OCI-LY3 (cell line): ENCODE measurements at regions not wholly inside any gene's neighbourhood (a gene's known extent, or its start where the extent isn't known, plus 50 kb on each side); places are given as distances from the start of the nearest gene placed in this dataset.

Source experiments
- H2AFZ ChIP-seq: fragments of 200-600, 300-600 bp; shearing (Covaris generic); 2 replicates; pipeline ENCODE4 v1.6.0; 2014; ENCODE audit warnings: antibody characterized with exemption, low read depth, low read length
- H3K27ac ChIP-seq: fragments of 200-600, 300-600 bp; sonication (generic); 2 replicates; pipeline ENCODE4 v1.5.1; 2014; ENCODE audit warnings: mild to moderate bottlenecking, low read length, moderate library complexity, mixed read lengths
- H3K27me3 ChIP-seq: fragments of 200-600, 300-600 bp; sonication (generic); 2 replicates; pipeline ENCODE4 v1.6.1; 2014; ENCODE audit warnings: low read depth, low read length, mixed read lengths
- H3K36me3 ChIP-seq: fragments of 200-600, 300-600 bp; sonication (generic); replicated peaks from 2 replicates; pipeline ENCODE3; 2014; ENCODE audit warnings: low read depth, low read length, mixed read lengths
- H3K4me1 ChIP-seq: fragments of 300-600, 200-600 bp; sonication (generic); 2 replicates; pipeline ENCODE4 v1.6.1; 2014; ENCODE audit warnings: low read length, mixed read lengths
- H3K4me2 ChIP-seq: fragments of 200-600, 300-600 bp; sonication (generic); 2 replicates; pipeline ENCODE4 v1.6.1; 2014; ENCODE audit warnings: low read length, mixed read lengths
- H3K4me3 ChIP-seq: fragments of 300-600, 200-600 bp; sonication (generic); 2 replicates; pipeline ENCODE4 v1.5.1; 2014; ENCODE audit warnings: antibody characterized with exemption, mild to moderate bottlenecking, low read length, moderate library complexity
- H3K79me2 ChIP-seq: fragments of 300-600, 200-600 bp; shearing (Covaris generic); 2 replicates; pipeline ENCODE4 v1.6.1; 2014; ENCODE audit warnings: mild to moderate bottlenecking, low read length, mixed read lengths
- H3K9ac ChIP-seq: fragments of 300-600, 200-600 bp; shearing (Covaris generic); 2 replicates; pipeline ENCODE4 v1.6.0; 2014; ENCODE audit warnings: mild to moderate bottlenecking, low read length, moderate library complexity
- H3K9me3 ChIP-seq: fragments of 200-600, 300-600 bp; shearing (Covaris generic); 2 replicates; pipeline ENCODE4 v1.6.1; 2014; ENCODE audit warnings: low read length, mixed read lengths; ENCODE audit not compliant: insufficient read depth
- H4K20me1 ChIP-seq: fragments of 200-600, 300-600 bp; sonication (generic); 2 replicates; pipeline ENCODE4 v1.6.1; 2016; ENCODE audit warnings: low read length, mixed read lengths; ENCODE audit not compliant: insufficient read depth
- CTCF ChIP-seq: fragments of 200-600, 300-600 bp; sonication (generic); IDR thresholded peaks from 2 replicates; pipeline ENCODE4 v1.5.1; 2014; ENCODE audit warnings: antibody characterized with exemption, low read length, low read depth
- EZH2phosphoT487 ChIP-seq: fragments of 200-600 bp; shearing (Covaris generic); IDR thresholded peaks from 2 replicates; pipeline ENCODE4 v1.6.1; 2018; ENCODE audit warnings: antibody characterized with exemption, mixed run types, low read depth

- H3K79me2 ChIP-seq: no peaks in the 10 kb centered on the region
- peak overlapping the region; percentile 16; the same call in 1 of the 2 replicates for H3K9ac ChIP-seq
- H3K27me3 ChIP-seq: peaks cover 32% of the 10 kb centered on the region
- H3K27ac ChIP-seq: peak overlapping the region; percentile 54
- peaks cover 32% of the 10 kb centered on the region for H3K4me1 ChIP-seq
- TF ChIP-seq CTCF (no peak), EZH2phosphoT487 (no peak)
- peak overlapping the region; percentile 55 for H3K4me3 ChIP-seq
- no peaks in the 10 kb centered on the region for H3K9me3 ChIP-seq
- peak overlapping the region; percentile 81 for H3K4me2 ChIP-seq
- no peak overlapping the region for H2AFZ ChIP-seq
- no peaks in the 10 kb centered on the region for H4K20me1 ChIP-seq
- H3K36me3 ChIP-seq: no peaks in the 10 kb centered on the region
Observed at GRCh38 chr3:194766845-194767244, 81.2 kb downstream of the FAM43A start.

GRCh38 chr3:194767446-194768207 is 81.9 kb downstream of the FAM43A start:
- H3K4me1 ChIP-seq: peaks cover 32% of the 10 kb centered on the region
- H3K4me3 ChIP-seq: peak overlapping the region; percentile 55
- peaks cover 32% of the 10 kb centered on the region for H3K27me3 ChIP-seq
- no peak for TF ChIP-seq CTCF
- TF ChIP-seq EZH2phosphoT487: no peak
- peak overlapping the region; percentile 54 for H3K27ac ChIP-seq
- no peak overlapping the region for H2AFZ ChIP-seq
- no peaks in the 10 kb centered on the region for H3K9me3 ChIP-seq
- H3K36me3 ChIP-seq: no peaks in the 10 kb centered on the region
- H3K79me2 ChIP-seq: no peaks in the 10 kb centered on the region
- peak overlapping the region; percentile 81 for H3K4me2 ChIP-seq
- peak overlapping the region; percentile 16; the same call in 1 of the 2 replicates for H3K9ac ChIP-seq
- no peaks in the 10 kb centered on the region for H4K20me1 ChIP-seq

GRCh38 chr3:194768586-194768985 is 82.9 kb downstream of the FAM43A start:
- Histone ChIP-seq H4K20me1 (no peaks in the 10 kb centered on the region), H2AFZ (peak overlapping the region; percentile 33; the same call in 1 of the 2 replicates), H3K4me3 (peak overlapping the region; percentile 61)

More at GRCh38 chr3:194768586-194768985, 82.9 kb downstream of the FAM43A start:
- peak overlapping the region; percentile 81 for H3K4me2 ChIP-seq
- no peak for TF ChIP-seq EZH2phosphoT487
- TF ChIP-seq CTCF: no peak
- H3K9me3 ChIP-seq: no peaks in the 10 kb centered on the region
- H3K79me2 ChIP-seq: no peaks in the 10 kb centered on the region
- H3K36me3 ChIP-seq: no peaks in the 10 kb centered on the region
- peak overlapping the region; percentile 10; the same call in 1 of the 2 replicates for H3K27ac ChIP-seq
- peaks cover 32% of the 10 kb centered on the region for H3K4me1 ChIP-seq
- H3K27me3 ChIP-seq: peaks cover 37% of the 10 kb centered on the region
- H3K9ac ChIP-seq: peak overlapping the region; percentile 30; the same call in 1 of the 2 replicates
